H9 (cell line): ENCODE measurements at regions not wholly inside any gene's neighbourhood (a gene's known extent, or its start where the extent isn't known, plus 50 kb on each side); places are given as distances from the start of the nearest gene placed in this dataset.

Experiments
- DNase-seq: peaks from one replicate; pipeline ENCODE4 v3.0.0-alpha.2; 2017
- H2AFZ ChIP-seq: one replicate; pipeline ENCODE4 v1.6.1; 2013; ENCODE audit warnings: mild to moderate bottlenecking, low read length, control low read depth, moderate library complexity
- H2AK5ac ChIP-seq: 2 replicates; pipeline ENCODE4 v1.6.1; 2013; ENCODE audit warnings: low read length, control low read depth, mixed read lengths; ENCODE audit not compliant: insufficient read length
- H2BK120ac ChIP-seq: one replicate; pipeline ENCODE4 v1.6.1; 2013; ENCODE audit warnings: low read depth, mild to moderate bottlenecking, low read length, control low read depth, inconsistent platforms; ENCODE audit not compliant: poor library complexity, severe bottlenecking
- H2BK12ac ChIP-seq: 2 replicates; pipeline ENCODE4 v1.6.1; 2013; ENCODE audit warnings: low read length, control low read depth, mixed read lengths, low read depth; ENCODE audit not compliant: insufficient read length
- H2BK15ac ChIP-seq: 2 replicates; pipeline ENCODE4 v1.6.1; 2013; ENCODE audit warnings: low read depth, low read length, control low read depth
- H2BK20ac ChIP-seq: one replicate; pipeline ENCODE4 v1.6.1; 2013; ENCODE audit warnings: low read depth, mild to moderate bottlenecking, low read length, control low read depth, inconsistent platforms; ENCODE audit not compliant: poor library complexity, severe bottlenecking
- H2BK5ac ChIP-seq: 2 replicates; pipeline ENCODE4 v1.6.1; 2013; ENCODE audit warnings: low read length, control low read depth, mixed read lengths; ENCODE audit not compliant: insufficient read length
- H3K14ac ChIP-seq: 2 replicates; pipeline ENCODE4 v1.6.1; 2013; ENCODE audit warnings: low read length, control low read depth; ENCODE audit not compliant: insufficient read depth
- H3K18ac ChIP-seq: 2 replicates; pipeline ENCODE4 v1.6.1; 2013; ENCODE audit warnings: low read depth, mild to moderate bottlenecking, mixed read lengths, low read length, control low read depth; ENCODE audit not compliant: insufficient read length
- H3K23ac ChIP-seq: 2 replicates; pipeline ENCODE4 v1.6.1; 2013; ENCODE audit warnings: low read length, control low read depth, mixed read lengths, low read depth; ENCODE audit not compliant: insufficient read length
- H3K23me2 ChIP-seq: 2 replicates; pipeline ENCODE4 v1.6.1; 2013; ENCODE audit warnings: low read depth, mild to moderate bottlenecking, mixed read lengths, low read length, control low read depth; ENCODE audit not compliant: insufficient read length, poor library complexity, severe bottlenecking
- H3K27ac ChIP-seq: 2 replicates; pipeline ENCODE4 v1.5.1; 2013; ENCODE audit warnings: low read length, control low read depth, mixed read lengths, low read depth; ENCODE audit not compliant: insufficient read length
- H3K27me3 ChIP-seq: 2 replicates; pipeline ENCODE4 v1.6.1; 2013; ENCODE audit warnings: low read length, control low read depth, inconsistent platforms; ENCODE audit not compliant: insufficient read depth
- H3K4ac ChIP-seq: 2 replicates; pipeline ENCODE4 v1.6.1; 2013; ENCODE audit warnings: low read depth, mild to moderate bottlenecking, control low read depth, inconsistent platforms, low read length, moderate library complexity
- H3K4me1 ChIP-seq: 2 replicates; pipeline ENCODE4 v1.6.1; 2013; ENCODE audit warnings: low read length, control low read depth, inconsistent platforms; ENCODE audit not compliant: insufficient read depth
- H3K4me2 ChIP-seq: 2 replicates; pipeline ENCODE4 v1.6.1; 2013; ENCODE audit warnings: low read length, control low read depth, mixed read lengths; ENCODE audit not compliant: insufficient read length, insufficient read depth
- H3K56ac ChIP-seq: 2 replicates; pipeline ENCODE4 v1.6.1; 2013; ENCODE audit warnings: low read depth, mild to moderate bottlenecking, mixed read lengths, low read length, control low read depth; ENCODE audit not compliant: insufficient read length
- H3K79me1 ChIP-seq: 2 replicates; pipeline ENCODE4 v1.6.1; 2013; ENCODE audit warnings: low read depth, mild to moderate bottlenecking, moderate library complexity, low read length, control low read depth, inconsistent platforms; ENCODE audit not compliant: insufficient read depth, poor library complexity, severe bottlenecking
- H3K79me2 ChIP-seq: 2 replicates; pipeline ENCODE4 v1.6.1; 2013; ENCODE audit warnings: low read length, control low read depth, inconsistent platforms; ENCODE audit not compliant: insufficient read depth
- H3K9ac ChIP-seq: 2 replicates; pipeline ENCODE4 v1.6.1; 2013; ENCODE audit warnings: low read length, control low read depth, mixed read lengths; ENCODE audit not compliant: insufficient read length; ENCODE audit errors: extremely low read depth
- H3K9me3 ChIP-seq: one replicate; pipeline ENCODE4 v1.6.1; 2013; ENCODE audit warnings: low read depth, low read length, inconsistent platforms; ENCODE audit not compliant: control insufficient read depth
- H3T11ph ChIP-seq: one replicate; pipeline ENCODE4 v1.6.1; 2013; ENCODE audit warnings: mild to moderate bottlenecking, low read length, control low read depth, inconsistent platforms
- H4K20me1 ChIP-seq: one replicate; pipeline ENCODE4 v1.6.1; 2013; ENCODE audit not compliant: control insufficient read depth, insufficient read length, insufficient read depth
- H4K5ac ChIP-seq: 2 replicates; pipeline ENCODE4 v1.6.1; 2013; ENCODE audit warnings: low read depth, mild to moderate bottlenecking, mixed read lengths, low read length, control low read depth; ENCODE audit not compliant: insufficient read length
- H4K8ac ChIP-seq: replicated peaks from 2 replicates; pipeline ENCODE4 v1.6.1; 2013; ENCODE audit warnings: low read length, control low read depth, mixed read lengths, low read depth; ENCODE audit not compliant: insufficient read length
- H4K91ac ChIP-seq: 2 replicates; pipeline ENCODE4 v1.6.1; 2013; ENCODE audit warnings: low read depth, mild to moderate bottlenecking, moderate library complexity, mixed read lengths, low read length, control low read depth; ENCODE audit not compliant: insufficient read length
- H3K27ac Mint-ChIP-seq, 3 experiments: 2 replicates in 2 of 3; 3 replicates in 1 of 3; pipeline ENCODE4 v1.8.0; 2020 to 2021; ENCODE audit warnings: mixed read lengths in 3 of 3, mild to moderate bottlenecking in 1 of 3, moderate library complexity in 1 of 3
- H3K27me3 Mint-ChIP-seq: 2 replicates; pipeline ENCODE4 v1.8.0; 2021; ENCODE audit warnings: low read depth, mild to moderate bottlenecking, moderate library complexity, mixed read lengths
- H3K36me3 Mint-ChIP-seq, 3 experiments: 2 replicates in 2 of 3; 3 replicates in 1 of 3; pipeline ENCODE4 v1.8.0; 2020 to 2021; ENCODE audit warnings: low read depth in 3 of 3, mixed read lengths in 3 of 3; ENCODE audit not compliant: insufficient read depth in 1 of 3
- H3K4me1 Mint-ChIP-seq, 2 experiments: 2 replicates each; pipeline ENCODE4 v1.8.0; 2020; ENCODE audit warnings: mixed read lengths in 2 of 2
- H3K4me3 Mint-ChIP-seq, 2 experiments: 2 replicates in 1 of 2; 3 replicates in 1 of 2; pipeline ENCODE4 v1.8.0; 2020 to 2021; ENCODE audit warnings: mild to moderate bottlenecking in 2 of 2, mixed read lengths in 2 of 2, moderate library complexity in 1 of 2
- H3K9me3 Mint-ChIP-seq, 2 experiments: 2 replicates in 1 of 2; 3 replicates in 1 of 2; pipeline ENCODE4 v1.8.0; 2020; ENCODE audit warnings: mild to moderate bottlenecking in 2 of 2, mixed read lengths in 2 of 2, moderate library complexity in 1 of 2
- CTCF ChIP-seq: fragments of 200-600 bp; sonication (generic); conservative IDR thresholded peaks from 3 replicates; pipeline ENCODE4 v1.8.0; 2021; ENCODE audit warnings: antibody characterized with exemption, mild to moderate bottlenecking
- WGBS: extraction: QIAGEN DNeasy Blood & Tissue Kit; methylation state at CpG from one replicate; pipeline ENCODE4 v1.1.7; 2013; ENCODE audit warnings: missing lambda C conversion rate, low lambda C conversion rate, mixed read lengths; ENCODE audit not compliant: insufficient read length; ENCODE audit errors: extremely low coverage; 5-methylcytosine and 5-hydroxymethylcytosine counted together

DNA sequence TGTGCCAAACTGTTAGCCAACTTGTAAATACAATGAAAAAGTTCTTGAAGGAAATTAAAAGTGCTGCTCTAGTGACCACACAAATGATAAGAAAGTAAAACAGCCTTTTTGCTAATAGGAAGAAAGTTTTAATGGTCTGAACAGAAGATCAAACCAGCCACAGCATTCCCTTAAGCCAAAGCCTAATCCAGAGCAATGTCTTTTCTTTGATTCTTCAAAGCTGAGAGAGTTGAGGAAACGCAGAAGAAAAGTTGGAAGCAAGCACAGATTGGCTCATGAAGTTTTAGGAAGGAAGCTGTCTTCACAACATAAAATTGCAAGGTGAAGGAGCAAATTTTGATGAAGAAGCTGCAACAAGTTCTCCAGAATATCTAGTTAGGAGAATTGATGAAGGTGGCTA lies 213.8 kb downstream of the ATXN7L3B start:
- Histone ChIP-seq H3K18ac (no peak overlapping the region), H4K5ac (no peak overlapping the region), H3K27me3 (no peaks in the 10 kb centered on the region), H2BK120ac (no peak overlapping the region), H3K9me3 (no peaks in the 10 kb centered on the region), H4K91ac (no peak overlapping the region), H3K27ac (no peak overlapping the region), H3K23ac (no peak overlapping the region), H2AFZ (no peak overlapping the region), H2AK5ac (no peak overlapping the region), H2BK20ac (no peak overlapping the region), H4K8ac (no peak overlapping the region), H2BK15ac (no peak overlapping the region), H3K79me2 (no peaks in the 10 kb centered on the region), H3K9ac (no peak overlapping the region), H3K4me2 (no peak overlapping the region), H3K79me1 (no peaks in the 10 kb centered on the region), H3T11ph (no peak overlapping the region), H3K14ac (no peak overlapping the region), H2BK12ac (no peak overlapping the region), H3K23me2 (no peaks in the 10 kb centered on the region), H3K4ac (no peak overlapping the region), H4K20me1 (no peaks in the 10 kb centered on the region), H2BK5ac (no peak overlapping the region), H3K4me1 (no peaks in the 10 kb centered on the region), H3K56ac (no peak overlapping the region)
- no peak for DNase-seq
- Mint-ChIP-seq H3K27me3 (no peaks in the 10 kb centered on the region), H3K9me3 (peaks cover 0 to 2% of the 10 kb centered on the region in 2 experiments; a peak in 2 of 5 replicates), H3K27ac (no peak overlapping the region), H3K4me1 (no peaks in the 10 kb centered on the region), H3K4me3 (no peak overlapping the region), H3K36me3 (no peaks in the 10 kb centered on the region)
- no CpG with 5 or more reads among the region's 1 CpG for WGBS
- TF ChIP-seq CTCF, result no peak
